GM12873 (cell line): ENCODE measurements at regions not wholly inside any gene's neighbourhood (a gene's known extent, or its start where the extent isn't known, plus 50 kb on each side); places are given as distances from the start of the nearest gene placed in this dataset.

Experiments used
- TF ChIP-seq, protein P1 (sequence below): IDR thresholded peaks from 2 replicates; pipeline ENCODE4 v1.5.1; 2012; ENCODE audit warnings: low read depth, mild to moderate bottlenecking, moderate library complexity, low read length, control low read depth; ENCODE audit not compliant: insufficient read depth; ENCODE audit errors: missing control alignments

DNA sequence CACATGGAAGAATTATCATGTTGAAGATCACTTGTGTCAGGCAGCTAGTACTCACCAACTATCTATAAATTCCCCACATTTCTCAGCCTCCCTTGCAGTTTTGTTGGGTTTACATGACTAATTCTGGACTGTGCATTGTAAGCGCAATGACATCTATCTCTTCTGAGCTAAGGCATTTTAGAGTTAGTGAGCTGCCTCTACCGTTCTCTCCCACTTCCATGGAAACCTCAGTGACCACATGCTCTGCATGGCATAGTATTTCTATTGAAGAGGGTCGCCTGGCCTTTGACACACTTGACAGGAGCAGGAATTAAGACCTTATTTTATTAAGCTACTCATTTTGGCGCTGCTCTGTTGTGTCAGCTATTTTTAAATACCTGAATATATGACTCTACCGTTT lies 67.5 kb upstream of the NPY2R start:
- TF ChIP-seq, protein P1, sequence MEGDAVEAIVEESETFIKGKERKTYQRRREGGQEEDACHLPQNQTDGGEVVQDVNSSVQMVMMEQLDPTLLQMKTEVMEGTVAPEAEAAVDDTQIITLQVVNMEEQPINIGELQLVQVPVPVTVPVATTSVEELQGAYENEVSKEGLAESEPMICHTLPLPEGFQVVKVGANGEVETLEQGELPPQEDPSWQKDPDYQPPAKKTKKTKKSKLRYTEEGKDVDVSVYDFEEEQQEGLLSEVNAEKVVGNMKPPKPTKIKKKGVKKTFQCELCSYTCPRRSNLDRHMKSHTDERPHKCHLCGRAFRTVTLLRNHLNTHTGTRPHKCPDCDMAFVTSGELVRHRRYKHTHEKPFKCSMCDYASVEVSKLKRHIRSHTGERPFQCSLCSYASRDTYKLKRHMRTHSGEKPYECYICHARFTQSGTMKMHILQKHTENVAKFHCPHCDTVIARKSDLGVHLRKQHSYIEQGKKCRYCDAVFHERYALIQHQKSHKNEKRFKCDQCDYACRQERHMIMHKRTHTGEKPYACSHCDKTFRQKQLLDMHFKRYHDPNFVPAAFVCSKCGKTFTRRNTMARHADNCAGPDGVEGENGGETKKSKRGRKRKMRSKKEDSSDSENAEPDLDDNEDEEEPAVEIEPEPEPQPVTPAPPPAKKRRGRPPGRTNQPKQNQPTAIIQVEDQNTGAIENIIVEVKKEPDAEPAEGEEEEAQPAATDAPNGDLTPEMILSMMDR: no peak

DNA sequence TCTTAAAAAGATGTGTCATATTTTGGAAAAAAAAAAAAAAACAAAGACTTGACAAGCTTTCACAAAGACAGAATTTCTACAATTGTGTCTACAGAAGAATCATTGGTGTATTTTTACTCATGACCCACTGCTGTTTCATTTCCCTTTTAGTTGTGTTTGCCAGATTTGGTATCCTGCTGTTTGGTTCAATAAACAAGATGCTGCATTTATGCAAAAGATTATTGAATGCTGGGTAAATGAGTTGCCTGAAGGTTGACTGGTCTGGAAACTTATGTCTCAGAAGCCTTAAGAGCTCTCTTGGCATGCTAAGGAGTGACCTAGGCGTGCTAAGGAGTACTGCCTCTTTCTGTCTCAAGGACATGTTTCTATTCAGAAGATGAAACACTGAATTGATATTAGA lies 64.9 kb upstream of the NPY2R start:
- TF ChIP-seq, protein P1: no peak
